ENCODE measurements at regions not wholly inside any gene's neighbourhood (a gene's known extent, or its start where the extent isn't known, plus 50 kb on each side); places are given as distances from the start of the nearest gene placed in this dataset.

DNA sequence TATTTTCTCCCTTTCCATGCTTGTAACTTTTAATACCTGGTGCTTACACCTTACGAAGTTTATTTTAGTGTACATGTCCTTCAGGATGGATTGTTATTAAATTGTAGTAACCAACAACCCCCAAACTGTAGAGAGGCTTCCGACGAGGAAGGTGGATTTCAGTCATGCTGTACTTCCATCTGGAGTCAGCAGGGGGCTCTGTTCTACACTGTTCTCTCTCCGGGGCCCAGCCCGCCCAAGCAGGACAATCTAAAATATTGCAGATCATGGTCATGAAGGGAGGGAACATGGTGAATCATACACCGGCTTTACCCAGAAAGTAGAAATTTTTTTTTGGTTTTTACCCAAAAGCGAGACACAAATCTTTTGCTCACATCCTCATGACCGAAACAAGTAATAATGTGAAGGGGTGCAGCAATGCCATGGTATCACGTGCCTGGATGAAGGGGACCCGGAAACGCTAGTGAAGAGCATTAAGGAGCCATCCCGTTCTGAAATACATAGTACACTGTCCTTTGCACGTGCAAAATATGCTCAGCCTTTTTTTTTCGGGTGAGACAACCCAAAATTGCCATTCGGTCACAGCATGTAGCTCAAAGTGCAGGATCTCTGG, 884.8 kb downstream of the EPHA4 start:
- TF ChIP-seq, protein P1, sequence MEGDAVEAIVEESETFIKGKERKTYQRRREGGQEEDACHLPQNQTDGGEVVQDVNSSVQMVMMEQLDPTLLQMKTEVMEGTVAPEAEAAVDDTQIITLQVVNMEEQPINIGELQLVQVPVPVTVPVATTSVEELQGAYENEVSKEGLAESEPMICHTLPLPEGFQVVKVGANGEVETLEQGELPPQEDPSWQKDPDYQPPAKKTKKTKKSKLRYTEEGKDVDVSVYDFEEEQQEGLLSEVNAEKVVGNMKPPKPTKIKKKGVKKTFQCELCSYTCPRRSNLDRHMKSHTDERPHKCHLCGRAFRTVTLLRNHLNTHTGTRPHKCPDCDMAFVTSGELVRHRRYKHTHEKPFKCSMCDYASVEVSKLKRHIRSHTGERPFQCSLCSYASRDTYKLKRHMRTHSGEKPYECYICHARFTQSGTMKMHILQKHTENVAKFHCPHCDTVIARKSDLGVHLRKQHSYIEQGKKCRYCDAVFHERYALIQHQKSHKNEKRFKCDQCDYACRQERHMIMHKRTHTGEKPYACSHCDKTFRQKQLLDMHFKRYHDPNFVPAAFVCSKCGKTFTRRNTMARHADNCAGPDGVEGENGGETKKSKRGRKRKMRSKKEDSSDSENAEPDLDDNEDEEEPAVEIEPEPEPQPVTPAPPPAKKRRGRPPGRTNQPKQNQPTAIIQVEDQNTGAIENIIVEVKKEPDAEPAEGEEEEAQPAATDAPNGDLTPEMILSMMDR (IDR thresholded peaks at IDR 0.05; ENCODE audit: poor library complexity) = peak; percentile 73
- no peak for TF ChIP-seq EZH2 (IDR thresholded peaks at IDR 0.05; ENCODE audit: borderline replicate concordance)

All from hepatocyte (in vitro differentiated cells).